Nucleus accumbens (tissue), 56 donors: ENCODE measurements at regions not wholly inside any gene's neighbourhood (a gene's known extent, or its start where the extent isn't known, plus 50 kb on each side); places are given as distances from the start of the nearest gene placed in this dataset.
"Not testable (repeated sequence)": the region's sequence is repeated elsewhere in the genome, so short reads cannot be mapped to it uniquely, and the experiment has no call there.

Experiments
- DNase-seq, 56 donors: peaks; one replicate each; lab custom pipeline; 2025; lab: John Stamatoyannopoulos, UW

DNA sequence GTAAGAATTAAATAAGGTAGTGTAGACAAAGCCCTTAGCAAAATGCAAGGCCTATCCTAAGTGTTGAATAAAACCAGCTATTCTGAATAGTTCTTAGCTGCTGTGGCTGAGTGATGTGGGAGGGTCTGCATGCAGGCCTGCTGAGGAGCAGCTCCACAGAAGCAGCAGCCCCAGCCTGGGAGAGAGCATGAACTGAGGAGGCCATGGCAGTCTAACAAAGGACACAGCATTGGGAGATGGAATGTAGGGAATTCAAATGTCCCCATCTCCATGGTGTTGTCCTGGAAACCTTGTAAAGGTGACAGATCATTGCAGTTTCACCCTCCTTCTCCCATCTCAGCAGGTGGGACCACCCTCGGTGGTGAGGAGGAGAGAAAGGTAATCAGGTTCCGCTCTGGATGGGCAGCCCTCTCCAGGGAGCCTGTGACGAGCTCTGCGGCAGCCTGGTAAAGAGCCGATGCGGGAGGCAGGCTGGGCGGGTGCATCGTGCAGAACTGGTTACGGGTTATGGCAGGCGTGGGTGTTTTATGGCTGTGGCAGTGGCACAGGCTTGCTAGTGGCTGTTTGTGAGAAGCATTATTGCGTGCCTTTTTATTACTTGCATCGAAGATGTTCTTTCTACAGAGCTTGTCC lies 199.9 kb upstream of the GLRA1 start:
- no peak for DNase-seq

DNA sequence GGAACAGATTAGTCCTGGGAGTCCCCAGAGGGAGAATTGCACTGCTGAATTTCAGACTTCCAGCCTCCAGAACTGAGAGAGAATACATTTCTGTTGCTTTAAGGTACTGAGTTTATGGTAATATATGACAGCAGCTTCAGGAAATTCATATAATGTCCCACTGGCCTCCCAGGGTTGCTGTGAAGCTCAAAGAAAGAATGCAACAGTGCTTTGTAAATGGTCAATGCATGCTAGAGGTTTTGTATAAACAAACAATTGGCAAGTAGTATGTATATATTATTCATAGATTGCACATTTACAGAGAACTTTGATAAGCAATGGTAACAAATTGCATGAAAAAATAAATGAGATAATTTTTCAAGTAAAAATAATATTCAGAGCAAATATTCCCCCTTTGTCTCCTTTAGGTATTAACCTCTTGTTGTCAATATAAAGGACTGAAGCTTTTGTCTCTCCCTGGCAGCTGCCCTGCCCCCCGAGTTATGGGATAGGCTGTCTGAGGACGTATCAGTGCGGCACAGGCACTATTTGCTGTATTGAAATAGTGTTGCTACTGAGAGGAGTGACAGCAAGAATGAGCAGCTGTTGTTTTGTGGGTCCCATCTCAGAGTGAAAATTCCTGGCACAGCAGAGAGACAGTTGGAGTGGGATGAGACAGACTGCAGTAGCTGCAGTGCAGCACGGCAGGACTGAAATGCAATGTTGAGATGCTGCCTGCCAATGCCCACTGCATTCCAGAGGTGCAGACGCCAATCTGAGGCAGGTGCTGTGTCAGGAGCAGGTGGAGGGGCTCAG lies 194.2 kb upstream of the GLRA1 start:
- no peak for DNase-seq

DNA sequence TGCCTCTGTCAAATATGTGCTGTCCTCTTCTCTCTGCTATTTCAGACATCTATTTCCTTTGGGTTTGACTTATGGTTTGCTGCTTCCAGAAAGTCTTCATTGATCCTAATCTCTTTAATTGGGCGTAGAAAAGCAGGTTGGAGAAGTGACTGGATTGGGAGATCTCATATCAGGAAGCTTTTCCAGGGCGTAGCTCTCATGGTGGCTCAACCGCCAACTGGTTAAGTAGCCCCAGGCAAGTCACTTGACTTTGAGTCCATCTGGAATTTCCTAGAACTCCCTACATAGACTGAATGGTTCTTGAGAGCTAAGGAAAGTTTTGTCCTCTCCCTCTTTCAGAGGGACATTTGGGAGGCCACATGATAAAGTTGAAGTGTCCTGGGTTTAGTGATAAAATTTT lies 192.3 kb upstream of the GLRA1 start:
- DNase-seq = no peak

DNA sequence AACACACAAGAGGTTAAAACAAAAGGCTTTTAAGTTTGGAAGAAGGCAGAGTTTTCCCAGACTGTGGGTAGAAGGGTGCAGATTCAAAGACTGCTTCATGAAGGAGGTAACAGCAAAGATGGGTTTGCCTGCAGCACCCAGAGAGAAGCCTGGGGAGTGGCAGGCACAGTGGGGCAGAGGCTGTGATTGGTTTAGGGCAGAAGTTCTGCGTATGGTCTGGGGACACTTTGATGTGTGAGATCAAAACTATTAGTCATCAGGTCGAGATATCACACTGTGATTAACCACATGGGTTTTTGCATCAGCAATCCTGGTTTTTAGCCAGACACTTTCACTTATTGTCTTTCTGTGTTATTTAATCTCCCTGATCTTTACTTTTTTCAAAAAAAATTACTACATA lies 188.8 kb upstream of the GLRA1 start:
- DNase-seq = no peak

DNA sequence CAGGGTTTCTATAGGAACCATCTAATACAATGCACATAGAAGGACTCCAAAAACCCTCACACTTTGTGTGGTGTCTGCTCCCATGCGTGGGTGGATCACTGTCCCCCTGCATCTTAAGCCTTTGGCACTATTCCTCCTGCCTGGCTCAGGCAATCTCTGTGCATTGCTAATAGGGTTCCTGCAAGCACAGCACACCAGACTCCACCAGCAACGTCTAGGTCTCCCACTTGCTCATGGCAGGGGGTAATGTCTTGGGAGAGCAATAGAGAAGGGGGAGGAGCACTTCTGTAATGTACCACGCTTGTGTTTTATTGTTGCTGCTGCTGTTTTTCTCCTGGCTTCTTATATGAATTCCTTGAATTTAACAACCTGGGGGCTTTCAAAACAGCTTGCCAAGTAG lies 182.6 kb upstream of the GLRA1 start:
- DNase-seq = no peak

DNA sequence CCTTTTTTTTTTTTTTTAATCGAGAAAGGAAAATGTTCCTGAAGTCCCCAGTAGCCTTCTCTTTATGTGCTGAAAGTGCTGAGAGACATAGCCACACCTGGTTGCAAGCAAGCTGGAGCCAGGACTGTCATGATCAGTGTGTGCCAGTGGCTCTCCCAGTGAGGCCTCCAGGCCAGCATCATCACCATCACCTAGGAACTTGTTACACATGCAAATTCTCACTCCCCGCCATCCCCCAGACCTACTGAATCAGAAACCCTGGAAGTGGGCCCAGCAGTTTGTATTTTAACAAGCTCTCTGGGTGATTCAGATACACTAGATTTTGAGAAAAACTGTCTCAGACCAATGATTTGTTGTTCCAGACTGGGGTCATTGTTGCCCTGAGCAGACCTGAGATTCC lies 181.9 kb upstream of the GLRA1 start:
- DNase-seq = no peak

DNA sequence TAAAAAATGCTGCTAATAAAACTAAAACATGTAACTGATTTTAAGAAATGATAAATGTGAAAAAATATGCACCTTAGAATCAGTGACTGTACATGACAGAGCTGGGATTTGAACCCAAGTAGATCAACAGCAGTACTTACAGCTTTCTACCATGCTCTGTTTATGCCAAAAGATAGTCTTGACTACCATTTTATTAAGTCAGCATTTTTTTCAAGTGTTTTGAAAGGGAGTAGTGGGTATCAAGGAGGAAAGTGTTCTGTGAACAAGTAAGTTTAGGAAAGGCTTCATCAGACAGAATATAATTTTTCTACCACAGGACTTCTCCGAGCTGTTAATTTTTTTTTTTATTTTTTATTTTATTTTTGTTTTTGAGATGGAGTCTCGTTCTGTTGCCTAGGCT lies 180.4 kb upstream of the GLRA1 start:
- DNase-seq = no peak

DNA sequence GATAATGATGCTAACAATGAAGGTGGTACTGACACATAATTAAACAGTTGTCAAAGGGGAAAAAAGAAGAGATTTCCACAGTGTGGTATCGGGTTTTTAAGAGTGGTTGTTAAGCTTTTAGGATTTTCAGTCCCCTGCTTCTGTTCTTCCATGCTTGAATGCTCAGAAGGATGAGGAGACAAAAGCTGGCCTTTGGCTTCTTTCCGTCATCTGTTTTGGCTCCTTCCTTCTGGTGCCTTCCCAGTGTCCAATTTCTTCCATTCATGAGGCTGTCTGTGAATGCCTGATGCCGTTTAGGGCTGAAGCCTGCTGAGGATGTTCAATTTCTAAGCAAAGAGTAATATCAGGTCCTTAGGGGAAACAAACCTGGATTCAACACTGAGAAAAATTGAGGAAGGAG lies 179.6 kb upstream of the GLRA1 start:
- no peak for DNase-seq

DNA sequence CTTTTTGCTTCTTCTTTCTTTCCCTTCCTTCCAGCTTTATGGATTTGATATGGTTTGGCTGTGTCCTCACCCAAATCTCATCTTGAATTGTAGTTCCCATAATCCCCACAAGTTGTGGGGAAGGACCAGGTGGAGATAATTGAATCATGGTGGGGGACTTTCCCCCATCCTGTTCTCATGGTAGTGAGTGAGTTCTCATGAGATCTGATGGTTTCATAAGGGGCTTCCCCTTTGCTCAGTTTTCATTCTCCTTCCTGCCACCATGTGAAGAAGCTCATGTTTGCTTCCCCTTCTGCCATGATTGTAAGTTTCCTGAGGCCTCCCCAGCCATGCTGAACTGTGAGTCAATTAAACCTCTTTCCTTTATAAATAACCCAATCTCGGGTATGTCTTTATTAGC lies 178.3 kb upstream of the GLRA1 start:
- DNase-seq = not testable (repeated sequence)

DNA sequence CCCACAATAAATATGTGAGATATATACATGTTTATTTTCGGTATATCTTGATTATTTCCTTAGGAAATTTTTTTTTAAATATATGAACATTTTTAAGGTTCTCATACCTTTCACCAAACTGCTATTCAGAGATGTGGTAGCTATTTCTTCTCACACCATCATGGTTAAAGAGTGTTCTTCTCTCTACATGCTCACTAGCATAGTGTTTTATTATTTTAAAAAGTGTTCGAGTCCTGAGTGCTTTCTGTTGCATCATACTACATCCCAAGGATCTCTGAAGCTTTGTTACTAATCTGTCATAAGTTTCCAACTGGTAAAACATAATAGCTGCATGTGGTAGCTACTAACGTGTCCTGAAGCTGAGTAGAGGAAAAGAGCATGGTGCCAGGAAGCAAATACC lies 177.4 kb upstream of the GLRA1 start:
- DNase-seq = no peak

DNA sequence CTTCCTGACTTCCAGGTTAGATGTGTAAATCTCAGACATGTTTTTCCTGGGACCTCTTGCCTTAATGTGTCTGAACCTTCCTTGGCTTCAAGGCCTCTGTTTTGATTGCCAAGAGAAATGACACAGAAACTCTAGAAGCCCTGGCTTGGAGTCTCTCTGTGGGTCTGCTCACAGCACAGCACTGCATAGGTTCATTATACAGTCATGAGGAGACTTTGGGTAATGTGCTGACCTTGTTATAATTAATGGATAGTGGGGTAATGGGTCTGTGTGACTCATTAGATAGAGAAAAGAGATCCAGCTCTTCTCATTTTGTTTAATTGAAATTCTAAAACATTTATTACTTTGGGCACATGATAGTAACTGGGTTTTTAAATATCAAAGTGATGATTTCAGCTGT lies 175.8 kb upstream of the GLRA1 start:
- DNase-seq = no peak

DNA sequence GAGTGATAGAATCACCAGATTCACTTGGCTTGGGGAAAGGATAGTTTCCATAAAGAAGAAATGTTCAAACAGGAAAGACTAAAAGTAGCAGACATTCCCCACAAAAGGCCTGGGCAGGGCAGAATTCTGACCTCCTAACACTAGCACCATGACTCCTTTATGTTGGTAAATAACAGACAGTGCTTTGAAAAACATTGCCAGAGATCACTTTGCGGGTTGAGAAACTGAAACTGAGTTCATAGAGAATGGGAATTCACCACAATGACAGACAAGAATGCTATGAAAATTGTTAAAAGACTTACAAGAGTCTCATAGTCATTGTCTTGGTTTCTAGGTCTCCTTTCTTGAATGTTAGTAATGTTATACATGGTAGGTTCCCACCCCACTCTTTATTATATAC lies 172.5 kb upstream of the GLRA1 start:
- no peak for DNase-seq

DNA sequence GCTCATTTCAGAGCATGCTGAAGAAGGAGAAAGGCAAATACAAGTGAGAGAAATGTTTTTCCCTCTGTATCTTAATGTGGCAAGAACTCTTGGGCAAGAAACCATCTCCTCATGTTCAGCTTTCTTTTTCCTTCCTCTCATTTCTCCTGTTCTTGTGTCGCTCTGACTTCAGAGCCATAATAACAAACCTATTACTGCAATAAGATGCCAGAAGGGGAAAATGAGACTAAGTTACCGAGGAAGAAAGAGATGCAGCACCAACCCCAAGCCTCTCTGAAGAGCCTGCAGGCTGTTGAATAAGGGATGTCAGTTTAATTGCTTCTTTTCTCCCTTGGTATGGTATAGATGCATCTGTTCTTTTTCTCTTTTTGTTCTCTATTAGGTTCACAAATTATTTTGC lies 170.1 kb upstream of the GLRA1 start:
- DNase-seq = no peak

DNA sequence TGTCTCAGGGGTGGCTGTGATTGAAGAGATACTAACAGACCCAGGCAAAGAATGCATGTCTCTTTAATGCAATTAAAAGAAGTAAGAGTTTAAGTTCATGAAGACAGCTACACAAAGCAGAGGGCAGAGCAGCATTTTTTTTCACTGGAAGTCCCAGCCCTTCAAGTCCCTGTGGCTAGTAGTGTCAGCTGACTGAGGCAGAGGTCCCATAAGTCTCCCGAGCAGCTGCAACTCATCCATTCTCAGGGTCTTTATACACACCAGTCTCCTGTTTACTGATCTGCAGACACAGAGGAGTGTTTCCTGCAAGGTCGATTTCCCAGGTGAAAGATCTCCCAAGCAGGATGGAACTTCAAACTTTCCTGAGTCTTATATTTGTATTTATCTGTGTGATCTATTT lies 169.4 kb upstream of the GLRA1 start:
- DNase-seq = no peak

DNA sequence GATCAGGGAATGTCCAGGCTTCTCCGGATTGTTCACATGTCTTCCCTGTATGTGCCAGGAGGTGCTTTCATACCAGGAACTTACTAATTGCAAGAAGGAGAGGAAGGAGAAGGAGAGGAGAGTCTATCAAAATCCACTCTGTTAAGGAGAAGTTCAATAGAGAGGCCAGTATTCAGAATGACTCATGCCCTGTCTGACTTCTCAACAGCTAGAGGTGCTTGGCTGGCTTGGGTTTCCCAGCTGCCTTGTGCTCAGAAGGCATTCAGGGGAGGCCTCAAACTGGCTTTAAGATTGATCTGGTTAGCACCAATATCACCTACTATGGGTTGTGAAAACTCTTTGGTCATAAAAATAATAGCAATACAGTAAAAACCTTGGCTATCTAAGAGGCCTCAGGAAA lies 167.9 kb upstream of the GLRA1 start:
- DNase-seq = no peak

DNA sequence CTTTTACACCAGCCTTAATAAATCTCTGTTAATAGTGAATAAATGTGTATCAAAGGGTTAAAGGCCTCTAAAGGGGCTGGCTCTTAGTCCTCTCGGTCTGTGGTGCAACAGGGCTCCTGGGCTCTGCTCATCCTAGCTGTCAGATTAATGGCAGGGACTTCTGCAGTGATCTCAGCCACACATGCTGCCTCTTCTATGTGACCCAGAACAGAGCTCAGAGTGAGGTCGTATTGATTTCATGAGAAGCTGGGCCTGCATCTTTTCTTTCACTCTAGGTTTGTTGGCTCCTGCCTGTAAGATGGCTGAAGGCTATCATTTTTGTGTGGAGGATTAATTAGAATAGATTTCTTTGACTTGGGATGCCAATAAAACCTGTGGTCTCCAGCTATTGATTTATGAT lies 165.0 kb upstream of the GLRA1 start:
- DNase-seq = no peak

DNA sequence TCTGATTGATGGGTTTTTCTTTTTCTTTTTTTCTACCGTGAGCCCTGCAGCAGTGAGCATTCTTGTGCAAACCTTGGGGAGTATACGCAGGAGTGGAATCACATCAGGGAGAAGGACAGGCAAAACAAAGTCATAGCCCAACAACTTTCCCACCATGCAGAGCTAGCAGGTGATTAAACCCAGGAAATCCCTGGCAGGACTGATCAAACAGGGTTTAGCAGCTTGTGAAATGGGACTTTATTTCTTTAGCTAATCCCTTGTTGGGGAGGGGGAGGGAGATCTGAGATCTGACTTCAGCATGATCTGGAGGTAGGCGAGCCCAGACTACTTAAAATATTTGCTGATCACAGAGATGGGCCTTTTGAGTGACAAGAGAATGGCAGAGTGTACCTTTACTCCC lies 162.0 kb upstream of the GLRA1 start:
- DNase-seq = no peak

DNA sequence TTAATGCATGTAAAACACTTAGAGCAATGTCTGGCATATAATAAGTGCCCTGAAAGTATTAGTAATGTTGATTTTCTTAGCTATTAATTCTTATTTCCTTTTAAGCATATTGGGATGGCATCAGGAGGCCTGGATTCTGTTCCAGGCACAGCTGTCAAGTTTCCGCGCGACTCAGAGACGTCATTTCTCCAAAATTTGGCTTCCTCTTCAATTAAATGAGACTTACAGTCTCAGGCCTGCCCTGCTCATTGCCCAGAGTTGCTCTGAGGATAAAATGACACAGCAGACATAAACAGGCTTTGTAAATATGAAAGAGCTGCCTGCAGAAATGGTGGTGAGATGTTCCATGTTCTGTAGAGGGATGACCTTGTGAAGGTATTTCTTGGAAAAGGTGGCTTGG lies 159.8 kb upstream of the GLRA1 start:
- no peak for DNase-seq

DNA sequence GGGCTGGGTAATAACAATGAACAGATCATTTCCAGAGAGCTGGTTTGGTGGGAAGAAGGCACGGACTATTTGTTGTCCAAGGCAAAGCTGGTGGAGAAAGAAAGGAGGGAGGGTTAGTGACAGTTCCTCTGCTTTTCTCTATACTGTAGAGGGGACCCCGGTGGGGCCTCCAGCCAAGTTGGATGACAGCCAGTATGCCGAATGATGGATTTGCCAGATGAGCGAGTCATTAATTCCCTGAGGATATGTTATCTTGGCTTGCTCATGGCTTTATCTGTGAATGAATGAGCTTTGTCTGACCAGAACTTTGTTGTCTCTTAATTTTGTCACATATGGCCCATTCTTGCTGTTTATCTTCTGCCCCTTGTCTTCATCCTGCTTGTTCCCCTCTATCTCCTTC lies 158.6 kb upstream of the GLRA1 start:
- DNase-seq = no peak

DNA sequence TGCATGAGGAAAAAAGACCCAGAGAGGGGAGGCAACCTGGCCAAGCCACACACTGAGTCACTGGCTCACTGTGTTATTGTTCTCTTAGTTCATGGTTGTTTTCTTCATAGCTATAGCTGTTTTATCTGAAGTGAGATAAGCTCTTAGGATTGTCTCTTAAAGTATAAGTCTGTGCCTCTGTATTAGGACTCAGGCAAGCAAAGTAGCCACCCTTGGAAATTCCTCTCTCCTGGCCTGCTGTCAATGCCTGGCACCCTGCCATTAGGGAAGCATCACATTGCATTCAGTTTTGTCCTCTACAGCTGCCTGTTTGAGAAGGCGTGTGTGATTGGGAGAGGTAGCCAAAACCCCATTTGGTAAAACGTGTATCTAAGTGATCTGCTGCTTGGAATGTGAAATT lies 147.4 kb upstream of the GLRA1 start:
- DNase-seq = no peak

DNA sequence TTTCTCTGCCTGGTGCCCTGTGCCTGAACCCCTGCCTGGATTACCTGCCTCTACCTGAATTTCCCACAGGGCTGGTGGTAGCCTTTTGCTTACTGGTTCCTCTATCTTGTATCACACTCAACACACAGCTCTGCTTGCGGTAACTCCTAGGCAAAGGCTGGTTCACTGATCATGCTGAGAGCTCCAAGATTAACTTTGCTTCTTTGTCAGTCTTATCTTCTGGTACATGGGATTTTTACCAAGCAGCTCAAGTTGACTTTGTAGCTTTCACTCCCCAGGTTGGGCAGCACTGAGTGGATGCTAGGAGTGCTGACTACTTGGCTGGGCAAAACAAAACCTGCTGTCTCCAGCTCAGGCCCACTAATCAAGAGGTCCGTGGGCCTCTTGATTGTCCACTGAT lies 145.9 kb upstream of the GLRA1 start:
- DNase-seq = no peak

DNA sequence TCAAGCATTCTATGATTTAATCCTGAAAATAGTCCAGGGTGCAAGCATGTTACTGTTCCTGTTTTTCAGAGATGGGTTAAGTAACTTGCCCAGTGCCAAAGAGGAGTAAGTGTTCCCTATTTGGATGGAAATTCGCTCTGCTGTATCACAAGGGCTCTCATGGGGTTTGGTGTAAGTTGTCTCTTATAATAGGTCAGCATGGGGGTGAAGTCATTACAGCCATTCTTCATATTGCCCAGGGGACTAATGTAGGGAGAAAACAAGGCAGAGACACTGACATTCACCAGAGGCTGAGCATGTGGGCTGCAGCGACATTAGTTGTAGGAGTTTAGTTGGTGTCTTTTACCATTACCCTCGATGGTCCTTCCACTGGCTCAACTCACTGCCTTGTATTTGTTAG lies 142.1 kb upstream of the GLRA1 start:
- no peak for DNase-seq

DNA sequence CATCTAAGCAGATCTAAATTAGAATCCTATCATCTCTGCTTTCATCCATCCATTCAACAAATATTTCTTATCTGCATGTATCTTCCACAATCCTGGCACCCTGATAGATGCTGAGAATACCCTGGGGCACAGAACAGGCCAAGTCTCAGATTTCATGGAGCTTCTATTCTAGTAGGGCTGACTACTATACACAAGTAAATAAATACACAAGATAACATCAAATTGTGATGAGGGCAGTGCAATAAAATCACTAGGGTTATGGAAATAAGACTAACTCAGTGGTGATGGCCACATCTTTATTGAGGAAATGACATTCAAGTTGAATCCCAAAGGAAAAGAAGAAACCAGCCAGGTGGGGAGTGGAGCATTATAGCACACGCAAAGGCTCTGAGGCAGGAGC lies 138.4 kb upstream of the GLRA1 start:
- no peak for DNase-seq
